ENCODE measurements at regions not wholly inside any gene's neighbourhood (a gene's known extent, or its start where the extent isn't known, plus 50 kb on each side); places are given as distances from the start of the nearest gene placed in this dataset.

DNA sequence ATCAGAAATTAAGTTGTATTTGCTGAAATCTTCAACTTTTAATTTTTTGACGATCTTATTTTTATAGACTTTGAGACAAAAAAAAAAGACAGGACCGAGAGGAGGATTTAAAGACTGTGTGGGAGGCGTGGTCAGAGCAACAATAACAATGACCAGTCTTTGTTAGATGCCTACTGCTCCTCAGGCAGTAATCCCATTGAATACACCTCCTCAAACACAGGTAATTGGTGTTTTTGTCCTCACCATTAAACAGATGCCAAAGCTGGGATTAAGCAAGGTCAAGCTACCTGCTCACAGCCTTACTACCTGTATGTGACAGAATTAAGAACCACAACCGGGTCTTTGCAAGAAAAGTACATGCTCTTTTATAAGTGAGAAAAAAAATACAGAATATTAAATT is 233.3 kb upstream of the GRAMD2B start:
- TF ChIP-seq POLR2A (IDR thresholded peaks at IDR 0.05), result no peak
- no peak for TF ChIP-seq CTCF (IDR thresholded peaks at IDR 0.05)
